ENCODE measurements at regions not wholly inside any gene's neighbourhood (a gene's known extent, or its start where the extent isn't known, plus 50 kb on each side); places are given as distances from the start of the nearest gene placed in this dataset.

- DNase-seq (ENCODE audit: low read depth, low spot score) (no peak), FAIRE-seq (no peak)
- Histone ChIP-seq H3K9ac (ENCODE audit: control insufficient read depth, extremely low read depth, insufficient read depth, low read length) (no peak overlapping the region), H3K4me1 (ENCODE audit: control insufficient read depth, extremely low read depth, insufficient read depth, low read length) (no peaks in the 10 kb centered on the region), H3K4me3 (ENCODE audit: control insufficient read depth in 2 of 3, extremely low read depth in 1 of 3, insufficient read depth in 2 of 3, low read depth in 1 of 3, low read length in 3 of 3) (no peak overlapping the region), H4K20me1 (ENCODE audit: control insufficient read depth, extremely low read depth, insufficient read depth, low read length) (no peaks in the 10 kb centered on the region), H3K27me3 (ENCODE audit: control insufficient read depth, extremely low read depth, insufficient read depth, low read length) (peaks cover 8% of the 10 kb centered on the region), H3K36me3 (ENCODE audit: control insufficient read depth in 2 of 2, extremely low read depth in 1 of 2, insufficient read depth in 2 of 2, low read length in 2 of 2) (no peaks in the 10 kb centered on the region), H3K27ac (ENCODE audit: control insufficient read depth, insufficient read depth, low read length) (no peak overlapping the region), H3K79me2 (ENCODE audit: control insufficient read depth, insufficient read depth, low read length) (no peaks in the 10 kb centered on the region), H3K9me3 (ENCODE audit: control insufficient read depth, low read depth, low read length) (no peaks in the 10 kb centered on the region), H3K9me1 (ENCODE audit: control insufficient read depth, extremely low read depth, insufficient read depth, low read length) (no peaks in the 10 kb centered on the region), H3K4me2 (ENCODE audit: control insufficient read depth, extremely low read depth, insufficient read depth, low read depth, low read length) (no peak overlapping the region), H2AFZ (ENCODE audit: control insufficient read depth, low read length) (no peak overlapping the region)
- dilution Hi-C loops (cut with MboI; ENCODE audit: extremely low pct_ligation_motif_present, low sequenced_read_pairs), result no loop called here
- TF ChIP-seq EZH2 (IDR thresholded peaks at IDR 0.05; ENCODE audit: low read length) (no peak), CTCF (optimal IDR thresholded peaks at IDR 0.05 in 1 of 3, IDR thresholded peaks at IDR 0.05 in 1 of 3, conservative IDR thresholded peaks at IDR 0.05 in 1 of 3; ENCODE audit: extremely low read depth in 1 of 3, insufficient read depth in 2 of 3, low read length in 3 of 3) (no peak)
Measured at GRCh38 chr2:216770050-216770449, 74.7 kb upstream of the IGFBP5 start.

DNA sequence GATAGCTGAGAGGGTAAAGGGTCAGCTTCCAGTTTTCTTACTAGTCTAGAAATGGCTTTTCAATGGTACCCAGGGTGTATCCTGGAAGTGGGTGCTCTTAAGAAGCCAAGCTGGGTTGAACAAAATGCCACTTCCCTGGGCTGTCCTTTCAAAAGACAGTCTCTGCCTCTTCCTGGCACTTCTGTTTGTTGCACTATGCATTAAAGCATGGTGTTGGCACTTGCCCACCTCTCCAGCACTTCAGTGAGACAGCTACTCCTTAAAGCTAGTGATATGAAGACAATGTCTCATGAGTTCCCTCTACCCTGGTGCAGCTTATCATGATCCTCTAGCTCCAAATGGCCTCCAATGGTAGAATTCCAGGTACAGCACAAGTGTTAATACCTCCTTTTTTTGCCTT, 74.3 kb upstream of the IGFBP5 start:
- Histone ChIP-seq H3K79me2 (ENCODE audit: control insufficient read depth, insufficient read depth, low read length) (no peaks in the 10 kb centered on the region), H3K4me3 (ENCODE audit: control insufficient read depth in 2 of 3, extremely low read depth in 1 of 3, insufficient read depth in 2 of 3, low read depth in 1 of 3, low read length in 3 of 3) (no peak overlapping the region), H3K4me1 (ENCODE audit: control insufficient read depth, extremely low read depth, insufficient read depth, low read length) (no peaks in the 10 kb centered on the region), H4K20me1 (ENCODE audit: control insufficient read depth, extremely low read depth, insufficient read depth, low read length) (no peaks in the 10 kb centered on the region), H3K27me3 (ENCODE audit: control insufficient read depth, extremely low read depth, insufficient read depth, low read length) (peaks cover 8% of the 10 kb centered on the region), H3K9me1 (ENCODE audit: control insufficient read depth, extremely low read depth, insufficient read depth, low read length) (no peaks in the 10 kb centered on the region), H3K36me3 (ENCODE audit: control insufficient read depth in 2 of 2, extremely low read depth in 1 of 2, insufficient read depth in 2 of 2, low read length in 2 of 2) (no peaks in the 10 kb centered on the region), H3K9ac (ENCODE audit: control insufficient read depth, extremely low read depth, insufficient read depth, low read length) (no peak overlapping the region), H3K9me3 (ENCODE audit: control insufficient read depth, low read depth, low read length) (no peaks in the 10 kb centered on the region), H2AFZ (ENCODE audit: control insufficient read depth, low read length) (no peak overlapping the region), H3K27ac (ENCODE audit: control insufficient read depth, insufficient read depth, low read length) (no peak overlapping the region), H3K4me2 (ENCODE audit: control insufficient read depth, extremely low read depth, insufficient read depth, low read depth, low read length) (no peak overlapping the region)
- dilution Hi-C loops (cut with MboI; ENCODE audit: extremely low pct_ligation_motif_present, low sequenced_read_pairs), result no loop called here
- FAIRE-seq, result no peak
- DNase-seq (ENCODE audit: low read depth, low spot score), result no peak
- TF ChIP-seq CTCF (optimal IDR thresholded peaks at IDR 0.05 in 1 of 3, IDR thresholded peaks at IDR 0.05 in 1 of 3, conservative IDR thresholded peaks at IDR 0.05 in 1 of 3; ENCODE audit: extremely low read depth in 1 of 3, insufficient read depth in 2 of 3, low read length in 3 of 3) (no peak), EZH2 (IDR thresholded peaks at IDR 0.05; ENCODE audit: low read length) (no peak)
